GM21526 (cell line): ENCODE measurements at regions not wholly inside any gene's neighbourhood (a gene's known extent, or its start where the extent isn't known, plus 50 kb on each side); places are given as distances from the start of the nearest gene placed in this dataset.
"Not testable (repeated sequence)": the region's sequence is repeated elsewhere in the genome, so short reads cannot be mapped to it uniquely, and the experiment has no call there.

ENCODE experiments used
- ATAC-seq: cut with Tn5 transposase; IDR thresholded peaks from one replicate; pipeline ENCODE4 v1.9.1; 2021; ENCODE audit warnings: moderate library complexity; ENCODE audit not compliant: unreplicated experiment, low FRiP score

GRCh38 chr9:65454666-65455065 is 169.7 kb upstream of the FOXD4L5 start:
- not testable (repeated sequence) for ATAC-seq

GRCh38 chr9:65454034-65454433 is 169.0 kb upstream of the FOXD4L5 start:
- not testable (repeated sequence) for ATAC-seq

GRCh38 chr9:65449886-65450610 is 165.0 kb upstream of the FOXD4L5 start:
- ATAC-seq = not testable (repeated sequence)

GRCh38 chr9:65449423-65449822 is 164.4 kb upstream of the FOXD4L5 start:
- ATAC-seq = no peak

DNA sequence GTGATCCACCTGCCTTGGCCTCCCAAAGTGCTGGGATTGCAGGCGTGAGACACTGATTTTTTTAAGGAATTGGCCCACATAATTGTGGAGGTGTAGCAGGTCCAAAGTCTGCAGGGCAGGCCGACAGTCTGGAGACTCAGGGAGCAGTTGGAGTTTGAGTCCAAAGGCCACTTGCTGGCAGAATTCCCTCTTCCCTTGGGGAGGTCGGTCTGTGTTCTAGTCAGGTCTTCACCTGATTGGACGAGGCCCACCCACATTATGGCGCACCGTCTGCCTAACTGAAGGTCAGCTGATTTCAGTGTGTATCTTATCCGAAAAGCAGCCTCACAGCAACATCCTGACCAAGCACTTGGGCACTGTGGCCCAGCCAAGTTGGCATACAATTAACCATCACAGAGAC is 162.1 kb upstream of the FOXD4L5 start:
- not testable (repeated sequence) for ATAC-seq

DNA sequence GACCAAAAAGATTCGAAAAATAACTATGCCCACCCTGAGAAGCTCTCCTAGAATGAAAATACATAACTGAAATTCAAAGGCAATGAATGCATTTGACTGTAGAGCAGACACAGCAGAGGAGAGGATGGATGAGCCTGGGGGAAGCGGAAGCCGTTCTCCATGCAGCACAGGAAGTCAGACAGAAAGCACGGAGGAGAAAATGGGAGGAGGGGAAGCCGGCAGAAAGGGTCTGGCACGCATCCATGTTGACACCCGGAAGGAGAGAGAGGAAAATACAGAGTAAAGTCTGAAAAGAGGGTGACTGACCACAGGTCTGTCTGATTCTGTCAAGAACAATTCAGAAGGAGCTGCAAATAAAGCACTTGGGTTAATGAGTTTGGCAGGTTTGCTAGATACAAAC is 161.0 kb upstream of the FOXD4L5 start:
- ATAC-seq = not testable (repeated sequence)

DNA sequence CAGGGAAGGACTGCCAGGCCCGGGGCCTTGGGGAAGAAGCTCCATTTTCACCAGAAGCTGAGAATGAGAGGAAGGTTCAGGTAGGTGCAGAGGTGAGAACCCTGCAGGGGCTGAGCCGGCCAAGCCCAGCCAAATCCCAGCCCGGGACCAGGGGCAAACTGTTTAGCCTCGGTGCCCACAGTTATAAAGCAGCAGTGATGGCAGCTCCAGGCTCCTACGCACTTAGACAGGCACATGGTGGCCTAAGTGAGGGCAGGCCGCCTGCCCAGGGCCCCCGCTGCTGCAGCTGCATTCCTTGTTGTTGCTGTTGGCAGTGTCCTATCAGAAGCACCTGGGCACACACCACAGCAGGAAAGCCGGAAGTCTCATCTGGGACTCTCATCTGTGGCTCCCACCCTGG is 159.9 kb upstream of the FOXD4L5 start:
- ATAC-seq = no peak

GRCh38 chr9:65442116-65442515 is 157.1 kb upstream of the FOXD4L5 start:
- not testable (repeated sequence) for ATAC-seq

DNA sequence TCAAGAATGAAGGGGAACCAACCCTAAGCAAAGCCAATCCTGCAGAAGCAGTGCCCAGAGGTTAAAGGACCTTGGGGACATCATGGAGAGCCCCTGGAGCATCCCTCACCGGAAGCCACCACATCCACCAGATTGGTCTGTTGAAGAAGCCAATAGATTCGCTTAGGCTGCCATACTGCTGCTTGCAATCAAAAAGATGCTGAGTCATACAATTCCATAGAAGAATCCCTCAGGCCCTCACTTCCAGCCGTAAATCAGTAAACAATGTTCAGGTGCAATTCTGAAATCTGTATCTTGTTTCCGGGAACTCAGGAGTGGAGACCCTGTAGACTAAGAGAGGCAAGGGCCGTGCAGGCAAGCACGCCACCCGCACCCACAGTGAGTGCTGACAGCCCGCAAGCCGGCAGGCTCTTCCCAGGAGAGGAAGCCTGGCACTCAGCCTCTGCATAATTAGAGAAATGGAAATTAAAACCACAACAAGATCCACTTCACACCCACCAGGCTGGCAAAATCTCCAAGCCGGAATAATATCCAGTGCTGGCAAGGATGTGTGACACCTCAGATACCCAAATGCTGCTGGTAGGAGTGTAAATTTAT is 156.4 kb upstream of the FOXD4L5 start:
- not testable (repeated sequence) for ATAC-seq

DNA sequence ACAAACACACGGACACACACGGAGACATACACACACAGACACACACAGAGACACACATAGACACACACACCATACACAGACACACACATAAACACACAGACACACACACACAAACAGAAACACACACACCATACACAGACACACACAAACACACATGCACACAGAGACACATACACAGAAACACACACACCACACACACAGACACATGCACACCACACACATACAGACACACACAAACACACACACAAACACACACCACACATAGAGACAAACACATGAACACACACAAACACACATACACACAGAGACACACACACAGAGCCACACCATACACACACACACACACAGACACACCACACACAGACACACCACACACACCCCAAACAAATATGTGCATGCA is 152.7 kb upstream of the FOXD4L5 start:
- ATAC-seq = no peak

DNA sequence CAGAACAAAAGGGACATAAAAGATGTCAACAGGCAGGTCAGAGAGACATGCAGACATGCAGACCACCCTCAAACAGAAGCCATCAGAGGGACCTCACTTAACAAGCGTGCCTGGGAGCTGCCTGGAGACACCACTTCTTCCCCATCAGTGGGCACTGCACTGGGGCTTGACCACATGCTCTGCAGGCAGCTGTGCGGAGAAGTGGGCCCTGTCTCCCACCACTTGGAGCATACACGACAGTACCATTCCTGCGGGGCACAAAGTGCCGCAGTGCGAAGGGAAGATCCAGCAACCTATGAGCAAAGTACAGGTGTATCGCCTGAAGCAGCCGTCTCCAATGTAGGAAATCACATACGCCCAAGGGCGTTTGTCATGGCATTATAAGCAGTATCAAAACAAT is 150.5 kb upstream of the FOXD4L5 start:
- no peak for ATAC-seq

DNA sequence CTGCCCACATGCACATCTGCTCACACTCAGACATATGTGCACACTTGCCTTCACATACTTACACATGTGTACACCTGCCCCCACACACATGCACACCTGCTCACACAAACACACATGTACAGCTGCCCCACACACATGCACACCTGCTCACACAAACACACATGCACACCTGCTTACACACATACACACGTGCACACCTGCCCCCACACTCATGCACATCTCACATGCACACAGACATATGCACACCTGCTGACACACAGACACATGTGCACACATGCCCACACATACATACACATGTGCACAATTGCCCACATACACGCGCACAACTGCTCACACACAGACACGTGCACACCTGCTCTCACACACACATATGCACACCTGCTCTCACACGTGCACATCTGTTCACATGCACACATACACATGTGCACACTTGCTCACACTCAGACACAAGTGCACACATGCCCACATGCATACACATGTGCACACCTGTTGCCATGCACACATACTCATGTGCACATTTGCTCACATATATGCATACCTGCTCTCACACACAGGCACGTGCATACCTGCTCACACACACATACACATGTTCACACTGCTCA is 147.8 kb upstream of the FOXD4L5 start:
- ATAC-seq = no peak

DNA sequence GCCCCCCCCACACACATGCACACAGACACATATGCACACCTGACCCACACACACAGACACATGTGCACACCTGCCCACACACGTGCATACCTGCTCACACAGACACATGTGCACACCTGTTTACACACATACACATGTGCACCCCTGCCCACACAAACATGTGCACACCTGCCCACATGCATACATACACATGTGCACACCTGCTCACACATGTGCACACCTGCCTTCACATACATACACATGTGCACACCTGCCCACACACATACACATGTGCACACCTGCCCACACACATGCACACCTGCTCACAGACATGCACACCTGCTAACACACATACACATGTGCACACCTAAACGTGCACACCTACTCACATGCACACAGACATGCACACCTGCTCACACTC is 147.0 kb upstream of the FOXD4L5 start:
- ATAC-seq = no peak

- no peak for ATAC-seq
Observed at GRCh38 chr9:65430221-65430620, 145.2 kb upstream of the FOXD4L5 start.

- ATAC-seq = not testable (repeated sequence)
Observed at GRCh38 chr9:65427361-65427760, 142.4 kb upstream of the FOXD4L5 start.

DNA sequence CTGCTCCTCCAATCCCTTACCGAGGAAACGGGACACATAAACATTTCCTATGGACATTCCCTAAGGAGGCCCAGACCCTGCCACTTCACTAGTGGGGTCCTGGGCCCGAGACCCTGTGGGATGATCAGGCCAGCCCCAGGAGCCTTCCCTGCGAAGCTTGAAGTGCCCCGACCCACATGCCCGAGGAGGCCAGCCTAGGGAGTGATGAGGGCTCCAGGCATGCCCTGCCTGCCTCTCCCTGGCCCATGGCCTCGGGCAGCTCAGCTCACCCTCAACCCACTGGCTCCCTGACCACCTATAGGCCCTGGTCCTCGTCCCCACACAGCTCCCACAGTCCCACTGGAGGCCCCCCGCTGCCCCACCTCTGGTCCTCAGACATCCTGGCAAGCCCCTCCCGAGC is 141.8 kb upstream of the FOXD4L5 start:
- not testable (repeated sequence) for ATAC-seq

DNA sequence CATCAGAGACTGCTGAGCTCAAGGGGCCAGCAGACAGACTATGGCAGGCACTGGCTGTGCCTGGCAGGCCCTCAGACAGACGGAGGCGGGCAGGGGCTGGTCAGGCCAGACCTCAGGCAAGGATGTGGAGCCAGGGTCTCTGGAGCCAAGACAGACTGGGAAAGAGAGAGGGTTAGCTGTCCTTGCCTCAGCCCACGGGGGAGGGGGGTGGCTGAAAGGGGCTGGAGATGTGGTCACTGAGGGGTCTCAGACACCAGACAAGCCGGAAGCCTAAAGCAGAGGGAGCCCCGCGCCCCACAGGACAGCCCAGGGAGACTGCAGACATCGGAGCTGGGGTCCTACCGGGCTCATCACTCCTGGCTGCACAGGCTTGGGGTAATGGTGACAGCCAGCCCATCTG is 141.2 kb upstream of the FOXD4L5 start:
- ATAC-seq = no peak

DNA sequence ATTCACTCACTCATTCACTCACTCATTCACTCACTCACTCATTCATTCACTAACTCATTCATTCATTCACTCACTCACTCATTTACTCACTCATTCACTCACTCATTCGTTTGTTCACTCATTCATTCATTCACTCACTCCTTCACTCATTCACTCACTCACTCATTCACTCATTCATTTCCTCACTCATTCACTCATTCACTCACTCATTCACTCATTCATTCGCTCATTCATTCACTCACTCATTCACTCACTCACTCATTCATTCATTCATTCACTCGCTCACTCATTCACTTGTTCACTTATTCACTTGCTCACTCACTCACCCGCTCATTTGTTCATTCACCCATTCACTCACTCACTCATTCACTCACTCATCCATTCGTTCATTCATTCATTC is 140.2 kb upstream of the FOXD4L5 start:
- ATAC-seq = not testable (repeated sequence)

GRCh38 chr9:65424437-65424984 is 139.5 kb upstream of the FOXD4L5 start:
- not testable (repeated sequence) for ATAC-seq

- not testable (repeated sequence) for ATAC-seq
Observed at GRCh38 chr9:65423691-65424436, 138.9 kb upstream of the FOXD4L5 start.
